RWPE2 (cell line): ENCODE measurements at regions not wholly inside any gene's neighbourhood (a gene's known extent, or its start where the extent isn't known, plus 50 kb on each side); places are given as distances from the start of the nearest gene placed in this dataset.

Experiments
- ATAC-seq: fragments of 200-7000 bp; cut with Tn5 transposase; 3 replicates; pipeline ENCODE4 v1.9.1; 2021; ENCODE audit warnings: low read depth
- DNase-seq: peaks from one replicate; pipeline ENCODE4 v3.0.0-alpha.2; 2020; ENCODE audit warnings: low spot score
- H3K27ac ChIP-seq: fragments of 450-650 bp; 2 replicates; pipeline ENCODE4 v1.5.1; 2017; ENCODE audit warnings: mild to moderate bottlenecking; ENCODE audit not compliant: poor library complexity, severe bottlenecking
- H3K27me3 ChIP-seq: fragments of 250-450 bp; sonication (Bioruptor Pico); 2 replicates; pipeline ENCODE4 v1.5.1; 2021; ENCODE audit warnings: mild to moderate bottlenecking, moderate library complexity; ENCODE audit not compliant: insufficient read depth, poor library complexity, severe bottlenecking
- H3K36me3 ChIP-seq: fragments of 250-450 bp; sonication (Bioruptor Pico); 2 replicates; pipeline ENCODE4 v1.5.1; 2020; ENCODE audit warnings: low read depth, mild to moderate bottlenecking, moderate library complexity
- H3K4me1 ChIP-seq: fragments of 250-450 bp; sonication (Bioruptor Pico); 2 replicates; pipeline ENCODE4 v1.5.1; 2021; ENCODE audit warnings: mild to moderate bottlenecking, moderate library complexity; ENCODE audit not compliant: insufficient read depth, poor library complexity, severe bottlenecking
- H3K4me3 ChIP-seq: fragments of 250-450 bp; sonication (Bioruptor Pico); 2 replicates; pipeline ENCODE4 v1.5.1; 2021; ENCODE audit warnings: mild to moderate bottlenecking, moderate library complexity; ENCODE audit not compliant: severe bottlenecking
- H3K9me3 ChIP-seq: fragments of 250-450 bp; sonication (Bioruptor Pico); 2 replicates; pipeline ENCODE4 v1.5.1; 2021; ENCODE audit warnings: mild to moderate bottlenecking, moderate library complexity; ENCODE audit not compliant: severe bottlenecking
- CTCF ChIP-seq: fragments of 450-650 bp; IDR thresholded peaks from one replicate; pipeline ENCODE4 v1.5.1; 2017; ENCODE audit warnings: mild to moderate bottlenecking, moderate library complexity; ENCODE audit not compliant: poor library complexity, severe bottlenecking

- H3K9me3 ChIP-seq: no peaks in the 10 kb centered on the region
- no peak overlapping the region for H3K4me3 ChIP-seq
- H3K36me3 ChIP-seq: no peaks in the 10 kb centered on the region
- H3K4me1 ChIP-seq: no peaks in the 10 kb centered on the region
- no peak overlapping the region for H3K27ac ChIP-seq
- no peak for TF ChIP-seq CTCF
- ATAC-seq: no peak
- no peaks in the 10 kb centered on the region for H3K27me3 ChIP-seq
- DNase-seq: no peak
Measured at GRCh38 chrX:126723881-126724280, 95.6 kb upstream of the PRR32 start.

- ATAC-seq (no peak), DNase-seq (no peak)
- Histone ChIP-seq H3K4me1 (no peaks in the 10 kb centered on the region), H3K9me3 (no peaks in the 10 kb centered on the region), H3K4me3 (no peak overlapping the region), H3K36me3 (no peaks in the 10 kb centered on the region), H3K27ac (no peak overlapping the region), H3K27me3 (no peaks in the 10 kb centered on the region)
- TF ChIP-seq CTCF: no peak
Measured at GRCh38 chrX:126733874-126734273, 85.7 kb upstream of the PRR32 start.
